NCI-H1930 (cell line): ENCODE measurements at regions not wholly inside any gene's neighbourhood (a gene's known extent, or its start where the extent isn't known, plus 50 kb on each side); places are given as distances from the start of the nearest gene placed in this dataset.
"Not testable (repeated sequence)": the region's sequence is repeated elsewhere in the genome, so short reads cannot be mapped to it uniquely, and the experiment has no call there.

Source experiments
- DNase-seq, 2 experiments: peaks; one replicate each; lab custom pipeline; 2025; lab: John Stamatoyannopoulos, UW

GRCh38 chr20:52049001-52049731 is 142.4 kb downstream of the ZFP64 start:
- no peak for DNase-seq

- no peak for DNase-seq
These were observed 143.5 kb downstream of the ZFP64 start for GRCh38 chr20:52047811-52048764.

- no peak for DNase-seq
These were observed 149.6 kb downstream of the ZFP64 start for GRCh38 chr20:52041966-52042365.

- no peak for DNase-seq
These were observed 151.8 kb downstream of the ZFP64 start for GRCh38 chr20:52039790-52040189.

- DNase-seq, result not testable (repeated sequence)
These were observed 152.9 kb downstream of the ZFP64 start for GRCh38 chr20:52038632-52039031.

GRCh38 chr20:52037370-52037769 is 154.2 kb downstream of the ZFP64 start:
- DNase-seq, result no peak

- no peak for DNase-seq
These were observed 155.6 kb downstream of the ZFP64 start for GRCh38 chr20:52035977-52036376.

GRCh38 chr20:52035498-52035897 is 156.1 kb downstream of the ZFP64 start:
- no peak for DNase-seq

GRCh38 chr20:52034581-52034980 is 157.0 kb downstream of the ZFP64 start:
- no peak for DNase-seq

- DNase-seq, result no peak
These were observed 158.3 kb downstream of the ZFP64 start for GRCh38 chr20:52033313-52033712.

GRCh38 chr20:52032304-52032683 is 159.3 kb downstream of the ZFP64 start:
- not testable (repeated sequence) for DNase-seq

GRCh38 chr20:52031563-52032303 is 159.8 kb downstream of the ZFP64 start:
- no peak for DNase-seq

GRCh38 chr20:52031206-52031562 is 160.4 kb downstream of the ZFP64 start:
- no peak for DNase-seq

GRCh38 chr20:52029129-52029528 is 162.4 kb downstream of the ZFP64 start:
- DNase-seq, result not testable (repeated sequence)

- DNase-seq, result no peak
These were observed 165.6 kb downstream of the ZFP64 start for GRCh38 chr20:52025938-52026337.

- DNase-seq, result no peak
These were observed 172.3 kb downstream of the ZFP64 start for GRCh38 chr20:52019313-52019712.

GRCh38 chr20:52017669-52018317 is 173.8 kb downstream of the ZFP64 start:
- no peak for DNase-seq

GRCh38 chr20:52016022-52016421 is 175.6 kb downstream of the ZFP64 start:
- DNase-seq, result no peak

GRCh38 chr20:52015155-52015554 is 176.4 kb downstream of the ZFP64 start:
- DNase-seq, result no peak

GRCh38 chr20:52012079-52012478 is 179.5 kb downstream of the ZFP64 start:
- no peak for DNase-seq

- no peak for DNase-seq
These were observed 180.5 kb downstream of the ZFP64 start for GRCh38 chr20:52011093-52011492.

- DNase-seq, result no peak
These were observed 181.0 kb downstream of the ZFP64 start for GRCh38 chr20:52010541-52010940.
